Fibroblast of mammary gland (primary cell): ENCODE measurements at regions not wholly inside any gene's neighbourhood (a gene's known extent, or its start where the extent isn't known, plus 50 kb on each side); places are given as distances from the start of the nearest gene placed in this dataset.

Source experiments
- DNase-seq: peaks from one replicate; pipeline ENCODE4 v3.0.0-alpha.2; 2010; ENCODE audit warnings: low read depth
- H3K4me3 ChIP-seq: 2 replicates; pipeline ENCODE4 v1.5.1; 2011; ENCODE audit warnings: low read depth, mild to moderate bottlenecking, low read length, moderate library complexity; ENCODE audit not compliant: control insufficient read depth
- CTCF ChIP-seq: conservative IDR thresholded peaks from 2 replicates; pipeline ENCODE4 v1.5.1; 2011; ENCODE audit warnings: low read depth, low read length, inconsistent platforms; ENCODE audit not compliant: control insufficient read depth, insufficient read depth

GRCh38 chr1:38512024-38512767, 347.4 kb downstream of the RRAGC start:
- no peak for DNase-seq
- no peak overlapping the region for H3K4me3 ChIP-seq
- no peak for TF ChIP-seq CTCF

GRCh38 chr1:38508232-38508631, 351.3 kb downstream of the RRAGC start:
- H3K4me3 ChIP-seq = no peak overlapping the region
- no peak for DNase-seq
- no peak for TF ChIP-seq CTCF

GRCh38 chr1:38507563-38507962, 352.0 kb downstream of the RRAGC start:
- TF ChIP-seq CTCF = no peak
- H3K4me3 ChIP-seq = no peak overlapping the region
- DNase-seq = no peak

GRCh38 chr1:38505944-38506343, 353.6 kb downstream of the RRAGC start:
- no peak for TF ChIP-seq CTCF
- H3K4me3 ChIP-seq = no peak overlapping the region
- no peak for DNase-seq

- H3K4me3 ChIP-seq = no peak overlapping the region
- DNase-seq = no peak
- TF ChIP-seq CTCF = no peak
Observed at GRCh38 chr1:38502758-38503157, 356.8 kb downstream of the RRAGC start.

- no peak overlapping the region for H3K4me3 ChIP-seq
- no peak for DNase-seq
- TF ChIP-seq CTCF = no peak
Observed at GRCh38 chr1:38500891-38501290, 358.7 kb downstream of the RRAGC start.
